ENCODE measurements at regions not wholly inside any gene's neighbourhood (a gene's known extent, or its start where the extent isn't known, plus 50 kb on each side); places are given as distances from the start of the nearest gene placed in this dataset.

GRCh38 chr1:181398544-181398943 lies 84.8 kb upstream of the CACNA1E start:
- intact Hi-C loops (cut with micrococcal nuclease) = no loop called here
- Histone ChIP-seq H3K27me3 (ENCODE audit: low read depth) (peaks cover 47% of the 10 kb centered on the region), H3K36me3 (no peaks in the 10 kb centered on the region), H3K9me3 (replicated peaks) (no peaks in the 10 kb centered on the region), H3K4me1 (no peaks in the 10 kb centered on the region), H3K27ac (replicated peaks) (no peak overlapping the region), H3K4me3 (no peak overlapping the region)
- no peak for TF ChIP-seq CTCF (IDR thresholded peaks at IDR 0.05; ENCODE audit: borderline replicate concordance)
- no peak for DNase-seq

GRCh38 chr1:181405584-181405983 lies 77.7 kb upstream of the CACNA1E start:
- Histone ChIP-seq H3K27me3 (ENCODE audit: low read depth) (peaks cover 24% of the 10 kb centered on the region), H3K4me3 (no peak overlapping the region), H3K4me1 (no peaks in the 10 kb centered on the region), H3K36me3 (no peaks in the 10 kb centered on the region), H3K27ac (replicated peaks) (no peak overlapping the region), H3K9me3 (replicated peaks) (no peaks in the 10 kb centered on the region)
- no peak for DNase-seq
- intact Hi-C loops (cut with micrococcal nuclease) = no loop called here
- no peak for TF ChIP-seq CTCF (IDR thresholded peaks at IDR 0.05; ENCODE audit: borderline replicate concordance)

GRCh38 chr1:181406989-181407388 lies 76.3 kb upstream of the CACNA1E start:
- no peak overlapping the region for H3K4me3 ChIP-seq
- H3K9me3 ChIP-seq (replicated peaks) = no peaks in the 10 kb centered on the region
- no peak for TF ChIP-seq CTCF (IDR thresholded peaks at IDR 0.05; ENCODE audit: borderline replicate concordance)
- intact Hi-C loops (cut with micrococcal nuclease) = no loop called here
- no peaks in the 10 kb centered on the region for H3K36me3 ChIP-seq
- H3K27ac ChIP-seq (replicated peaks) = no peak overlapping the region
- H3K4me1 ChIP-seq = no peaks in the 10 kb centered on the region
- no peak for DNase-seq
- H3K27me3 ChIP-seq (ENCODE audit: low read depth) = peaks cover 33% of the 10 kb centered on the region

- H3K27ac ChIP-seq (replicated peaks) = no peak overlapping the region
- intact Hi-C loops (cut with micrococcal nuclease) = no loop called here
- H3K4me3 ChIP-seq = no peak overlapping the region
- no peaks in the 10 kb centered on the region for H3K4me1 ChIP-seq
- H3K9me3 ChIP-seq (replicated peaks) = no peaks in the 10 kb centered on the region
- no peak for DNase-seq
- no peak for TF ChIP-seq CTCF (IDR thresholded peaks at IDR 0.05; ENCODE audit: borderline replicate concordance)
- peaks cover 39% of the 10 kb centered on the region for H3K27me3 ChIP-seq (ENCODE audit: low read depth)
- no peaks in the 10 kb centered on the region for H3K36me3 ChIP-seq
Measured at GRCh38 chr1:181409981-181410380, 73.3 kb upstream of the CACNA1E start.

GRCh38 chr1:181412746-181413145 lies 70.6 kb upstream of the CACNA1E start:
- Histone ChIP-seq H3K27me3 (ENCODE audit: low read depth) (peaks cover 43% of the 10 kb centered on the region), H3K9me3 (replicated peaks) (no peaks in the 10 kb centered on the region), H3K36me3 (no peaks in the 10 kb centered on the region), H3K27ac (replicated peaks) (no peak overlapping the region), H3K4me1 (no peaks in the 10 kb centered on the region), H3K4me3 (no peak overlapping the region)
- DNase-seq = no peak
- no peak for TF ChIP-seq CTCF (IDR thresholded peaks at IDR 0.05; ENCODE audit: borderline replicate concordance)
- intact Hi-C loops (cut with micrococcal nuclease) = no loop called here
